ENCODE measurements at regions not wholly inside any gene's neighbourhood (a gene's known extent, or its start where the extent isn't known, plus 50 kb on each side); places are given as distances from the start of the nearest gene placed in this dataset.

DNA sequence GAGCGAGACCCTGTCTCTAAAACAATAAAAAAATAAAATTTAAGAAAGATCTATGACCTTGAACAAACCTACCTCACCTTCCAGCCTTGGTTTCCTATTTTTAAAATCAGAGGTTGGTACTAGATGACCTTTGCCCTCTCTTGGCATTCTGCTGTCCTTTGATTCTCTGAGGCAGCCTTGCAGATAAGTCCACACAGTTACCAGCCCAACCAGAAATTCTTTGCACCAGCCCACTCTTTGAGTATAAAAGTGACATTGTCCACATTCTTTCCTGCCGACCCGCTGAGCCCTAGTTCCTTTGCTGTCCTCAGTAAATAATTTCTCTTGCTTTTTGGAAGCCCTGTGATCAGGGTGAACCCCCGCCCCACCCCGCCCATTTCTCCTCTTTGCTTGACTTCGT, 150.4 kb downstream of the PHETA1 start:
- H3K9ac ChIP-seq (ENCODE audit: low read depth in 1 of 2, low read length in 2 of 2): no peak overlapping the region
- TF ChIP-seq HNF4G (IDR thresholded peaks at IDR 0.05) (no peak), REST (IDR thresholded peaks at IDR 0.05) (no peak), FOXA2 (IDR thresholded peaks at IDR 0.05) (no peak), NR2F2 (IDR thresholded peaks at IDR 0.05) (no peak)
- TF ChIP-seq, protein P1, sequence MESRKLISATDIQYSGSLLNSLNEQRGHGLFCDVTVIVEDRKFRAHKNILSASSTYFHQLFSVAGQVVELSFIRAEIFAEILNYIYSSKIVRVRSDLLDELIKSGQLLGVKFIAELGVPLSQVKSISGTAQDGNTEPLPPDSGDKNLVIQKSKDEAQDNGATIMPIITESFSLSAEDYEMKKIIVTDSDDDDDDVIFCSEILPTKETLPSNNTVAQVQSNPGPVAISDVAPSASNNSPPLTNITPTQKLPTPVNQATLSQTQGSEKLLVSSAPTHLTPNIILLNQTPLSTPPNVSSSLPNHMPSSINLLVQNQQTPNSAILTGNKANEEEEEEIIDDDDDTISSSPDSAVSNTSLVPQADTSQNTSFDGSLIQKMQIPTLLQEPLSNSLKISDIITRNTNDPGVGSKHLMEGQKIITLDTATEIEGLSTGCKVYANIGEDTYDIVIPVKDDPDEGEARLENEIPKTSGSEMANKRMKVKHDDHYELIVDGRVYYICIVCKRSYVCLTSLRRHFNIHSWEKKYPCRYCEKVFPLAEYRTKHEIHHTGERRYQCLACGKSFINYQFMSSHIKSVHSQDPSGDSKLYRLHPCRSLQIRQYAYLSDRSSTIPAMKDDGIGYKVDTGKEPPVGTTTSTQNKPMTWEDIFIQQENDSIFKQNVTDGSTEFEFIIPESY (IDR thresholded peaks at IDR 0.05): no peak
- no peak overlapping the region for H3K27ac ChIP-seq (ENCODE audit: low read depth in 1 of 2, low read length in 2 of 2)
- H3K36me3 ChIP-seq (ENCODE audit: control insufficient read depth in 4 of 4, insufficient read depth in 3 of 4, low read depth in 1 of 4, low read length in 3 of 4): peaks cover 0 to 61% (median 40%) of the 10 kb centered on the region in 4 donors
- no peak for DNase-seq (ENCODE audit: low spot score)
- H3K27me3 ChIP-seq (ENCODE audit: control insufficient read depth in 4 of 4, insufficient read depth in 4 of 4, low read length in 3 of 4): no peaks in the 10 kb centered on the region
- no peaks in the 10 kb centered on the region for H3K9me3 ChIP-seq (ENCODE audit: control insufficient read depth in 4 of 4, low read length in 3 of 4)
- WGBS: 91% methylated on average over 6 of the region's 6 CpGs
- H3K4me1 ChIP-seq (ENCODE audit: control insufficient read depth in 4 of 4, insufficient read depth in 4 of 4, low read length in 3 of 4): no peaks in the 10 kb centered on the region
- H3K4me3 ChIP-seq (ENCODE audit: low read depth in 1 of 3, low read length in 3 of 3): no peak overlapping the region

DNA sequence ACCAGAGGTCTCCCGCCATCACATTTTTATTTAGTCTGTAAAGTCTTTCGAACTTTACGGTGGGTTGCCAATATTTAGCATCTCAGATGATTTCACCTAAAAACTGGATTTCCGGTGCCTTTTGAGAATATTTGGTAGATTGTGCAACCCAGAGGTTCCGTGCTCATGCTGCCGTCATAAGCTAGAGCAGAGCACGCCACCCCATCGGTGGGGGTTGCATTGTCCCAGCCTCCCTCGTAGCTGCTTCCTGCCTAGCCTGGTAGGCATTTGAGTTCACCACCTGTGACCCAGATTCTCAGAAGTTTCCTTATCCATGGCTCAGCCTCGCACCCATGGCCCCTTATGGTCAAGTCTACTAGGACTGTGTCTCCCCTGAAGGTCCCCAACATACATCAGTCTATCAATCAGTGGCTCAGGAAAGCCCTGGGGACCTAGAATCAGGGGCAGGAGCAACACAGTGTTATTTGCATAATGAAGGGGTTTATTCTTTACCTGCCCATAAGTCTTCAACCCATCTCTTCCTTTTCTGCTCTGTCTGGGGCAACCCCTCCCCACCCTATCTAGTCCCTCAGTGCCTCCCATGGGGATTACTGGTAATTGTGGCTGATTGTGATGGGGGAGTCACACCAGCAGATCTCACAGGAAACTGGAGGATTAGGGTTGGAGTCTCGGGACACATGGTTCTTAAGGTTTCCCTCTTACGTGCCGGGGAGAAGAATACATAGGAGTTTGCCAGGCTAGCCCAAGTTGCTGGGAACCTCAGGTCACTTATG, 152.3 kb downstream of the PHETA1 start:
- TF ChIP-seq, protein P1 (IDR thresholded peaks at IDR 0.05): no peak
- TF ChIP-seq NR2F2 (IDR thresholded peaks at IDR 0.05) (no peak), HNF4A (conservative IDR thresholded peaks at IDR 0.05) (no peak), JUND (IDR thresholded peaks at IDR 0.05) (no peak), YY1 (IDR thresholded peaks at IDR 0.05) (no peak), FOXA1 (IDR thresholded peaks at IDR 0.05) (no peak), HNF4G (IDR thresholded peaks at IDR 0.05) (no peak), TAF1 (conservative IDR thresholded peaks at IDR 0.05) (no peak), SP1 (IDR thresholded peaks at IDR 0.05) (no peak), RXRA (IDR thresholded peaks at IDR 0.05) (no peak), RAD21 (IDR thresholded peaks at IDR 0.05) (no peak)
- TF ChIP-seq, protein P2, sequence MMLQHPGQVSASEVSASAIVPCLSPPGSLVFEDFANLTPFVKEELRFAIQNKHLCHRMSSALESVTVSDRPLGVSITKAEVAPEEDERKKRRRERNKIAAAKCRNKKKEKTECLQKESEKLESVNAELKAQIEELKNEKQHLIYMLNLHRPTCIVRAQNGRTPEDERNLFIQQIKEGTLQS (IDR thresholded peaks at IDR 0.05): no peak
- TF ChIP-seq, protein P3, sequence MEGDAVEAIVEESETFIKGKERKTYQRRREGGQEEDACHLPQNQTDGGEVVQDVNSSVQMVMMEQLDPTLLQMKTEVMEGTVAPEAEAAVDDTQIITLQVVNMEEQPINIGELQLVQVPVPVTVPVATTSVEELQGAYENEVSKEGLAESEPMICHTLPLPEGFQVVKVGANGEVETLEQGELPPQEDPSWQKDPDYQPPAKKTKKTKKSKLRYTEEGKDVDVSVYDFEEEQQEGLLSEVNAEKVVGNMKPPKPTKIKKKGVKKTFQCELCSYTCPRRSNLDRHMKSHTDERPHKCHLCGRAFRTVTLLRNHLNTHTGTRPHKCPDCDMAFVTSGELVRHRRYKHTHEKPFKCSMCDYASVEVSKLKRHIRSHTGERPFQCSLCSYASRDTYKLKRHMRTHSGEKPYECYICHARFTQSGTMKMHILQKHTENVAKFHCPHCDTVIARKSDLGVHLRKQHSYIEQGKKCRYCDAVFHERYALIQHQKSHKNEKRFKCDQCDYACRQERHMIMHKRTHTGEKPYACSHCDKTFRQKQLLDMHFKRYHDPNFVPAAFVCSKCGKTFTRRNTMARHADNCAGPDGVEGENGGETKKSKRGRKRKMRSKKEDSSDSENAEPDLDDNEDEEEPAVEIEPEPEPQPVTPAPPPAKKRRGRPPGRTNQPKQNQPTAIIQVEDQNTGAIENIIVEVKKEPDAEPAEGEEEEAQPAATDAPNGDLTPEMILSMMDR (IDR thresholded peaks at IDR 0.05; ENCODE audit: low read depth, low read length, missing input control): no peak

More for the DNA sequence above, 152.3 kb downstream of the PHETA1 start:
- H3K4me3 ChIP-seq (ENCODE audit: low read depth in 1 of 3, low read length in 3 of 3): no peak overlapping the region
- no peak overlapping the region for H3K27ac ChIP-seq (ENCODE audit: low read depth in 1 of 2, low read length in 2 of 2)
- no peaks in the 10 kb centered on the region for H3K9me3 ChIP-seq (ENCODE audit: control insufficient read depth in 4 of 4, low read length in 3 of 4)
- 90% methylated on average over 13 of the region's 13 CpGs for WGBS
- no peak overlapping the region for H3K9ac ChIP-seq (ENCODE audit: low read depth in 1 of 2, low read length in 2 of 2)
- H3K27me3 ChIP-seq (ENCODE audit: control insufficient read depth in 4 of 4, insufficient read depth in 4 of 4, low read length in 3 of 4): no peaks in the 10 kb centered on the region
- no peak for DNase-seq (ENCODE audit: low spot score)
- H3K36me3 ChIP-seq (ENCODE audit: control insufficient read depth in 4 of 4, insufficient read depth in 3 of 4, low read depth in 1 of 4, low read length in 3 of 4): peaks cover 0 to 46% (median 32%) of the 10 kb centered on the region in 4 donors
- H3K4me1 ChIP-seq (ENCODE audit: control insufficient read depth in 4 of 4, insufficient read depth in 4 of 4, low read length in 3 of 4): no peaks in the 10 kb centered on the region
